ENCODE measurements at regions not wholly inside any gene's neighbourhood (a gene's known extent, or its start where the extent isn't known, plus 50 kb on each side); places are given as distances from the start of the nearest gene placed in this dataset.

GRCh38 chr14:21734457-21735074 lies 60.9 kb upstream of the OR4E1 start:
- TF ChIP-seq CTCF (conservative IDR thresholded peaks at IDR 0.05) = peak; percentile 85
- no peak for TF ChIP-seq ZFX (IDR thresholded peaks at IDR 0.05)

Measured in C4-2B (cell line).